Suprapubic skin (tissue), 3 donors: ENCODE measurements at regions not wholly inside any gene's neighbourhood (a gene's known extent, or its start where the extent isn't known, plus 50 kb on each side); places are given as distances from the start of the nearest gene placed in this dataset.

ENCODE experiments used
- POLR2A ChIP-seq, 2 donors: fragments of 450-650 bp; IDR thresholded peaks; one replicate each; pipeline ENCODE4 v1.6.1; 2017; ENCODE audit warnings: antibody characterized with exemption in 2 of 2, mild to moderate bottlenecking in 2 of 2, moderate library complexity in 2 of 2
- TF ChIP-seq, protein P1 (sequence below), 2 donors: fragments of 200-600 bp in 1 of 2; fragments of 450-650 bp in 1 of 2; sonication (generic) in 1 of 2; IDR thresholded peaks; one replicate each; pipeline ENCODE4 v1.5.1; 2016 to 2019; ENCODE audit warnings: antibody characterized with exemption in 2 of 2, mild to moderate bottlenecking in 1 of 2, moderate library complexity in 1 of 2

DNA sequence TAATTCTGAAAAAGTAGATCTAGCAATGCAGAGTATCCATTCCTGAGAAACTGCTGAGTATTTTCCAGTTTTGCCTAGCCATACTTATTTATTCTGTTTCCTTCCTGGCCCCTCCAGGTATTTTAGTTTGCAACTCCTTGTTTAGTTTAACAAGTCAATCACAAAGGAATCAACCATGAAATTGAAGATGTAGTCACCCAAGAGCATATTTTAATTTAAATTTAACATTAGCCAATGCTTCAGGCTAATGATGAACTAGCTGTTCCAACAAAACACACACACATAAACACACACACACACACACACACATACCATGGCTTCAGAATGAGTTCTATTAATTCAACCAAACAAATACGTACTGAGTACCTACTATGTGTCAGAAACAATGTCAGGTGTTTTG lies 332.8 kb upstream of the ERCC4 start:
- TF ChIP-seq, protein P1, sequence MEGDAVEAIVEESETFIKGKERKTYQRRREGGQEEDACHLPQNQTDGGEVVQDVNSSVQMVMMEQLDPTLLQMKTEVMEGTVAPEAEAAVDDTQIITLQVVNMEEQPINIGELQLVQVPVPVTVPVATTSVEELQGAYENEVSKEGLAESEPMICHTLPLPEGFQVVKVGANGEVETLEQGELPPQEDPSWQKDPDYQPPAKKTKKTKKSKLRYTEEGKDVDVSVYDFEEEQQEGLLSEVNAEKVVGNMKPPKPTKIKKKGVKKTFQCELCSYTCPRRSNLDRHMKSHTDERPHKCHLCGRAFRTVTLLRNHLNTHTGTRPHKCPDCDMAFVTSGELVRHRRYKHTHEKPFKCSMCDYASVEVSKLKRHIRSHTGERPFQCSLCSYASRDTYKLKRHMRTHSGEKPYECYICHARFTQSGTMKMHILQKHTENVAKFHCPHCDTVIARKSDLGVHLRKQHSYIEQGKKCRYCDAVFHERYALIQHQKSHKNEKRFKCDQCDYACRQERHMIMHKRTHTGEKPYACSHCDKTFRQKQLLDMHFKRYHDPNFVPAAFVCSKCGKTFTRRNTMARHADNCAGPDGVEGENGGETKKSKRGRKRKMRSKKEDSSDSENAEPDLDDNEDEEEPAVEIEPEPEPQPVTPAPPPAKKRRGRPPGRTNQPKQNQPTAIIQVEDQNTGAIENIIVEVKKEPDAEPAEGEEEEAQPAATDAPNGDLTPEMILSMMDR (IDR thresholded peaks at IDR 0.05), result no peak
- TF ChIP-seq POLR2A (IDR thresholded peaks at IDR 0.05), result no peak
